GM12878 (cell line): ENCODE measurements at regions not wholly inside any gene's neighbourhood (a gene's known extent, or its start where the extent isn't known, plus 50 kb on each side); places are given as distances from the start of the nearest gene placed in this dataset.

Experiments used
- ATAC-seq: fragments of 200-7000 bp; cut with Tn5 transposase; 3 replicates; pipeline ENCODE4 v1.9.1; 2020; ENCODE audit warnings: mild to moderate bottlenecking, moderate library complexity
- BruUV-seq: library from RNA; stranded (reverse); fragments of 400-500 nt; replicated peaks from 2 replicates; lab custom pipeline; 2021; lab: Mats Ljungman, UMichigan
- CTCF ChIA-PET: fragments of 300-600 bp; sonication (Branson Sonifier 250); formaldehyde crosslinking; extraction: SDS; loops from one replicate; lab custom pipeline; 2021; ENCODE audit warnings: inconsistent platforms; lab: Yijun Ruan, JAX
- POLR2A ChIA-PET: fragments of 350-600 bp; formaldehyde crosslinking; extraction: SDS; loops from one replicate; lab custom pipeline; 2021; ENCODE audit warnings: inconsistent platforms; lab: Charles Lee
- RAD21 ChIA-PET: fragments of 300-600 bp; sonication (Branson Sonifier 250); formaldehyde crosslinking; loops from one replicate; lab custom pipeline; 2023; ENCODE audit warnings: antibody characterized with exemption; ENCODE audit not compliant: unreplicated experiment; lab: Charles Lee
- SMC1A ChIA-PET: fragments of 300-600 bp; sonication (Branson Sonifier 250); formaldehyde crosslinking; loops from one replicate; lab custom pipeline; 2023; ENCODE audit not compliant: unreplicated experiment, uncharacterized antibody; lab: Charles Lee
- DNase-seq: peaks from one replicate; pipeline ENCODE4 v3.0.0-alpha.2; 2011; ENCODE audit warnings: low read depth, low spot score
- FAIRE-seq: peaks from 3 replicates; lab custom pipeline; 2011; peaks lifted over from hg19 to GRCh38; lab: Jason Lieb, UNC
- H2AFZ ChIP-seq: 2 replicates; pipeline ENCODE4 v1.6.0; 2011; ENCODE audit warnings: low read depth, low read length, control low read depth; ENCODE audit not compliant: control insufficient read depth
- H3K27ac ChIP-seq: 2 replicates; pipeline ENCODE4 v1.5.1; 2011; ENCODE audit warnings: control low read depth; ENCODE audit not compliant: control insufficient read depth, insufficient read depth
- H3K27me3 ChIP-seq, 2 experiments: replicated peaks in 1 of 2; 2 replicates each; pipeline versions ENCODE4 v1.6.0 to v1.6.1; 2011; ENCODE audit warnings: low read length in 1 of 2; ENCODE audit not compliant: control insufficient read depth in 2 of 2, insufficient read depth in 2 of 2
- H3K36me3 ChIP-seq, 2 experiments: 2 replicates each; pipeline ENCODE4 v1.5.1; 2011; ENCODE audit warnings: low read length in 1 of 2; ENCODE audit not compliant: control insufficient read depth in 2 of 2, insufficient read depth in 2 of 2
- H3K4me1 ChIP-seq: 2 replicates; pipeline ENCODE4 v1.6.1; 2011; ENCODE audit warnings: mild to moderate bottlenecking, low read length, moderate library complexity, mixed read lengths; ENCODE audit not compliant: control insufficient read depth, insufficient read depth
- H3K4me2 ChIP-seq: 2 replicates; pipeline ENCODE4 v1.6.0; 2011; ENCODE audit warnings: control low read depth; ENCODE audit not compliant: control insufficient read depth, insufficient read depth
- H3K4me3 ChIP-seq: fragments of 200-600 bp; sonication (generic); 2 replicates; pipeline ENCODE4 v1.5.1; 2016
- H3K79me2 ChIP-seq: 2 replicates; pipeline ENCODE4 v1.6.0; 2011; ENCODE audit warnings: low read length; ENCODE audit not compliant: control insufficient read depth, insufficient read depth
- H3K9ac ChIP-seq: 2 replicates; pipeline ENCODE4 v1.8.0; 2011; ENCODE audit warnings: low read length, control low read depth, mixed read lengths; ENCODE audit not compliant: control insufficient read depth, insufficient read depth
- H3K9me3 ChIP-seq: replicated peaks from 3 replicates; pipeline ENCODE4 v1.5.1; 2011; ENCODE audit warnings: mild to moderate bottlenecking, low read length; ENCODE audit not compliant: control insufficient read depth, insufficient read depth
- H4K20me1 ChIP-seq: 2 replicates; pipeline ENCODE4 v1.6.0; 2011; ENCODE audit not compliant: control insufficient read depth, insufficient read depth
- CBX5 ChIP-seq: sonication (generic); IDR thresholded peaks from 2 replicates; pipeline ENCODE4 v1.6.1; 2016; ENCODE audit warnings: low read depth, moderate library complexity, mild to moderate bottlenecking, inconsistent platforms
- PBX3 ChIP-seq: IDR thresholded peaks from 2 replicates; pipeline ENCODE4 v1.6.1; 2011; ENCODE audit warnings: mild to moderate bottlenecking, low read depth, low read length, moderate library complexity; ENCODE audit not compliant: insufficient replicate concordance
- TCF3 ChIP-seq: IDR thresholded peaks from 2 replicates; pipeline ENCODE4 v1.6.1; 2012; ENCODE audit warnings: low read depth, mild to moderate bottlenecking, low read length, borderline replicate concordance; ENCODE audit not compliant: insufficient read depth
- WGBS: methylation state at CpG from one replicate; pipeline ENCODE4 v1.1.6; 2016; ENCODE audit warnings: low lambda C conversion rate; ENCODE audit not compliant: insufficient replicate concordance, insufficient coverage; ENCODE audit errors: missing lambda C conversion rate; 5-methylcytosine and 5-hydroxymethylcytosine counted together
- in situ Hi-C: fragments of 300-500 bp; cut with MboI; formaldehyde crosslinking; loops from 9 replicates; pipeline ENCODE4 v1.14.3; 2018; ENCODE audit warnings: mixed read lengths
- intact Hi-C: fragments of 100-400 bp; cut with micrococcal nuclease; formaldehyde crosslinking; loops from one replicate; pipeline ENCODE4 v1.14.2; 2022; ENCODE audit not compliant: unreplicated experiment
- TF ChIP-seq, protein P1 (sequence below): IDR thresholded peaks from 2 replicates; pipeline ENCODE4 v1.6.1; 2011; ENCODE audit warnings: borderline replicate concordance, low read depth, mild to moderate bottlenecking, moderate library complexity, low read length; ENCODE audit not compliant: insufficient read depth, poor library complexity, severe bottlenecking

DNA sequence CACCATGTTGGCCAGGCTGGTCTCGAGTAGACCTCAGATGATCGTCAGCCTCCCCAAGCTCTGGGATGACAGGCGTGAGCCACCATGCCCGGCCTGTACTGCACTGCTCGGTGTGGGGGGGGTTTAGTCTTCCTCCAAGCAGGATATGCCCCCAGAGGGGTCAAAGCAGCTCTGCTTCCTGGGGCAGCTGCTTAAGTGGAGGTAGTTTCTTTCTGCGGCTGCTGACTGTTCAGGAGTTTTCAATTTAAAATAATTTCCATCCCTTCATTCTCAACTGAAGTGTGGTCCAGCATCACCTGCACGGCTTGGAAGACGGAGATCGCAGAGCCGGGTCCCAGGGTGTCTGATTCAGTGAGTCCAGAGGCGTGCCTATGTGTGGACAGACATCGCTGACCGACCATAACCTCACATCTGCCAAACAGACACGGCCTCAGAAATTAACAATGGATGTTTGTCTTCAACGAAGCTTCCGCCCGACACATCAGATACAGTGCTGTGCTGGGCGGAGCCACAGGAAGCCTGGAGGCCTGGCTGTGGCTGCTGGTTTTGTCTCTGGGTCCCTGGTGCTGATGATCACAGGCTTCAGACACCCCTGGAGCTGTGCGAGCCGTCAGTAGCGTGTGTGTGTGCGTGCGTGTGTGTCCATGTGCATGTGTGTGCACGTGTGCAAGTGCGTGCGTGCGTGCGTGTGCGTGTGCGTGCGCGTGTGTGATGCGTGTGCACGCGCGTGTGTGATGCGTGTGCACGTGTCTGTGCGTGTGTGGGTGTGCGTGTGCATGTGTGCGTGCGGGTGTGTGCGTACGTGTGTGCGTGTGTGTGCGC lies 226.5 kb upstream of the PITRM1 start:
- FAIRE-seq (no peak), ATAC-seq (no peak), DNase-seq (no peak)
- Histone ChIP-seq H3K4me2 (no peak overlapping the region), H3K36me3 (no peaks in the 10 kb centered on the region), H3K27me3 (no peaks in the 10 kb centered on the region), H3K4me3 (no peak overlapping the region), H2AFZ (no peak overlapping the region), H3K27ac (no peak overlapping the region), H3K9me3 (peaks cover 2% of the 10 kb centered on the region; the same call in 1 of the 3 replicates), H3K9ac (no peak overlapping the region), H4K20me1 (no peaks in the 10 kb centered on the region), H3K4me1 (no peaks in the 10 kb centered on the region), H3K79me2 (no peaks in the 10 kb centered on the region)
- POLR2A ChIA-PET, result interaction anchor here (0.5 kb wide), 1 partner anchor 18 kb away, joined by 6 read pairs; no protein-coding TSS in a partner anchor
- RAD21 ChIA-PET, result no interaction called here
- no TSS peak for BruUV-seq
- WGBS, result 80% methylated on average over 36 of the region's 46 CpGs
- TF ChIP-seq CBX5 (no peak), PBX3 (peak; percentile 60), TCF3 (peak; percentile 91; the same call in 1 of the 2 replicates)
- TF ChIP-seq, protein P1, sequence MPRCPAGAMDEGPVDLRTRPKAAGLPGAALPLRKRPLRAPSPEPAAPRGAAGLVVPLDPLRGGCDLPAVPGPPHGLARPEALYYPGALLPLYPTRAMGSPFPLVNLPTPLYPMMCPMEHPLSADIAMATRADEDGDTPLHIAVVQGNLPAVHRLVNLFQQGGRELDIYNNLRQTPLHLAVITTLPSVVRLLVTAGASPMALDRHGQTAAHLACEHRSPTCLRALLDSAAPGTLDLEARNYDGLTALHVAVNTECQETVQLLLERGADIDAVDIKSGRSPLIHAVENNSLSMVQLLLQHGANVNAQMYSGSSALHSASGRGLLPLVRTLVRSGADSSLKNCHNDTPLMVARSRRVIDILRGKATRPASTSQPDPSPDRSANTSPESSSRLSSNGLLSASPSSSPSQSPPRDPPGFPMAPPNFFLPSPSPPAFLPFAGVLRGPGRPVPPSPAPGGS, result peak; percentile 97
- intact Hi-C loops (loop anchor here (10.0 kb wide), 1 partner anchor 1256 kb away; no protein-coding TSS in a partner anchor), in situ Hi-C loops (no loop called here)
- SMC1A ChIA-PET, result no interaction called here
- CTCF ChIA-PET, result no interaction called here
